Esophagus muscularis mucosa (tissue), 4 donors: ENCODE measurements at regions not wholly inside any gene's neighbourhood (a gene's known extent, or its start where the extent isn't known, plus 50 kb on each side); places are given as distances from the start of the nearest gene placed in this dataset.
A peak's percentile ranks its signal among the peaks of the same experiment; 100 is the strongest.

Source experiments
- EP300 ChIP-seq: sonication (generic); formaldehyde crosslinking; IDR thresholded peaks from one replicate; pipeline ENCODE4 v1.6.1; 2017; ENCODE audit warnings: antibody characterized with exemption
- POLR2A ChIP-seq: fragments of 450-650 bp; IDR thresholded peaks from one replicate; pipeline ENCODE4 v1.6.1; 2017; ENCODE audit warnings: antibody characterized with exemption, moderate library complexity, mild to moderate bottlenecking, low read depth
- POLR2AphosphoS5 ChIP-seq, 2 donors: sonication (generic); formaldehyde crosslinking; IDR thresholded peaks; one replicate each; pipeline ENCODE4 v1.6.1; 2017; ENCODE audit warnings: antibody characterized with exemption in 2 of 2
- TF ChIP-seq, protein P1 (sequence below), 3 experiments: fragments of 200-600 bp in 2 of 3; fragments of 450-650 bp in 1 of 3; sonication (generic) in 2 of 3; IDR thresholded peaks; one replicate each; pipeline ENCODE4 v1.5.1; 2017 to 2019; ENCODE audit warnings: antibody characterized with exemption in 3 of 3, mild to moderate bottlenecking in 2 of 3, moderate library complexity in 1 of 3

DNA sequence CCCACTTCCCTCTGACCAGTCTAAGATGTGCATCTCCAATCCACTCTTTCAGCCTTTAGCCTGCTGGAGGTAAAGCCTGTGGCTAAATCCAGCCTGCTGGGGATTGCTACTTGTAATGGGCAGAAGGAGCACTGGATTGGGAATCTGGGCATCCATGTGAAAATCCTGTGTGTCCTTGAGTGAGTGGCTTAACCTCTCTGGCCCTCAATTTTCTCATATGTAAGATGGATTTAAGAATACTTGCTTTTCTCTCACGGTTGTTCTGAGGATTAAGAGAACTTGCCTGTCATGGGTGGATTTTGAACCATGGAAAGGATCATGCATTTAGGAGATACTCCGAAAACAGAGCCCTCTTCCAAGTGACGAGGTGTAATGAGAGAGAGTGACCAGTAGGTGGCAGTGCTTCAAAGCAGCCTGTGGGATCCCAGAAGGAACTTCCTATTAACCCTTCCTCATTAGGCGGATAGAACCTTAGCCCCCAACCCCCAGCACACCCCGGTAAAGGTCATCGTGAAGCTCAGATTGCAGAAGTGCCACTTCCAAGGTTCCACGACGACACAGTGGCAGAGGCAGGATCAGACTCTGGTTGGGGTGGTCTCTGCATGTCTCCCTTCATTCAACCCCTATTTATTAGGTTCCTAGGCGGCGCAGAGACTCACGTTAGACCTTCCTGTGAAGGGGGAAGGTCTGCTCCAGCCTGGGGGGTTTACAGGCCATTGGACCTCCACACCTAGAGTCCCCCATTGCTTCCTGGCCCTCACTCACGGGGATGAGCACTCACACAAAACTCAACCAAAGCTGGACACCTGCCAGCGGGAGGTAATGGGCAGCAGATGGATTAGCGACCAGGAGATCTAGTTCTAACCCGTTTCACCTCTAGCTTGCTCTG, 68.7 kb upstream of the ZNF618 start:
- TF ChIP-seq, protein P1, sequence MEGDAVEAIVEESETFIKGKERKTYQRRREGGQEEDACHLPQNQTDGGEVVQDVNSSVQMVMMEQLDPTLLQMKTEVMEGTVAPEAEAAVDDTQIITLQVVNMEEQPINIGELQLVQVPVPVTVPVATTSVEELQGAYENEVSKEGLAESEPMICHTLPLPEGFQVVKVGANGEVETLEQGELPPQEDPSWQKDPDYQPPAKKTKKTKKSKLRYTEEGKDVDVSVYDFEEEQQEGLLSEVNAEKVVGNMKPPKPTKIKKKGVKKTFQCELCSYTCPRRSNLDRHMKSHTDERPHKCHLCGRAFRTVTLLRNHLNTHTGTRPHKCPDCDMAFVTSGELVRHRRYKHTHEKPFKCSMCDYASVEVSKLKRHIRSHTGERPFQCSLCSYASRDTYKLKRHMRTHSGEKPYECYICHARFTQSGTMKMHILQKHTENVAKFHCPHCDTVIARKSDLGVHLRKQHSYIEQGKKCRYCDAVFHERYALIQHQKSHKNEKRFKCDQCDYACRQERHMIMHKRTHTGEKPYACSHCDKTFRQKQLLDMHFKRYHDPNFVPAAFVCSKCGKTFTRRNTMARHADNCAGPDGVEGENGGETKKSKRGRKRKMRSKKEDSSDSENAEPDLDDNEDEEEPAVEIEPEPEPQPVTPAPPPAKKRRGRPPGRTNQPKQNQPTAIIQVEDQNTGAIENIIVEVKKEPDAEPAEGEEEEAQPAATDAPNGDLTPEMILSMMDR (IDR thresholded peaks at IDR 0.05): peak; percentile 72 to 91 (median 77)
- TF ChIP-seq POLR2A (no peak), POLR2AphosphoS5 (IDR thresholded peaks at IDR 0.05) (no peak), EP300 (no peak)
